Mucosa of descending colon (tissue), 3 donors: ENCODE measurements at regions not wholly inside any gene's neighbourhood (a gene's known extent, or its start where the extent isn't known, plus 50 kb on each side); places are given as distances from the start of the nearest gene placed in this dataset.

ENCODE experiments used
- ATAC-seq: fragments of 200-7000 bp; cut with Tn5 transposase; one replicate; pipeline ENCODE4 v1.9.1; 2020; ENCODE audit warnings: mild to moderate bottlenecking, moderate library complexity
- DNase-seq, 3 donors: peaks; one replicate each; pipeline ENCODE4 v3.0.0-alpha.2; 2020
- H3K36me3 ChIP-seq: fragments of 200-600 bp; one replicate; pipeline ENCODE4 v1.8.0; 2021; ENCODE audit warnings: low read depth, mild to moderate bottlenecking
- H3K4me1 ChIP-seq: fragments of 200-600 bp; one replicate; pipeline ENCODE4 v1.8.0; 2021; ENCODE audit warnings: low read depth, mild to moderate bottlenecking
- H3K4me3 ChIP-seq: fragments of 200-600 bp; one replicate; pipeline ENCODE4 v1.8.0; 2021; ENCODE audit warnings: mild to moderate bottlenecking
- H3K9me3 ChIP-seq: fragments of 200-600 bp; one replicate; pipeline ENCODE4 v1.8.0; 2021; ENCODE audit warnings: mild to moderate bottlenecking
- intact Hi-C, 2 donors: fragments of 100-400 bp; cut with DNase I in 1 of 2; cut with micrococcal nuclease in 1 of 2; formaldehyde crosslinking; loops; one replicate each; pipeline versions ENCODE4 v1.11.0 to v1.11.1; 2022; cut with DNase I, micrococcal nuclease
- TF ChIP-seq, protein P1 (sequence below): fragments of 200-600 bp; IDR thresholded peaks from one replicate; pipeline ENCODE4 v1.8.0; 2022; ENCODE audit warnings: antibody characterized with exemption, mild to moderate bottlenecking
- donor health status: DM: no; HTN: no; CAD: no; lungs with moderate emphysema.
- donor health status: DM: no; HTN: no; CAD: no.
- donor health status: DM: no; HTN: yes; CAD: no.

DNA sequence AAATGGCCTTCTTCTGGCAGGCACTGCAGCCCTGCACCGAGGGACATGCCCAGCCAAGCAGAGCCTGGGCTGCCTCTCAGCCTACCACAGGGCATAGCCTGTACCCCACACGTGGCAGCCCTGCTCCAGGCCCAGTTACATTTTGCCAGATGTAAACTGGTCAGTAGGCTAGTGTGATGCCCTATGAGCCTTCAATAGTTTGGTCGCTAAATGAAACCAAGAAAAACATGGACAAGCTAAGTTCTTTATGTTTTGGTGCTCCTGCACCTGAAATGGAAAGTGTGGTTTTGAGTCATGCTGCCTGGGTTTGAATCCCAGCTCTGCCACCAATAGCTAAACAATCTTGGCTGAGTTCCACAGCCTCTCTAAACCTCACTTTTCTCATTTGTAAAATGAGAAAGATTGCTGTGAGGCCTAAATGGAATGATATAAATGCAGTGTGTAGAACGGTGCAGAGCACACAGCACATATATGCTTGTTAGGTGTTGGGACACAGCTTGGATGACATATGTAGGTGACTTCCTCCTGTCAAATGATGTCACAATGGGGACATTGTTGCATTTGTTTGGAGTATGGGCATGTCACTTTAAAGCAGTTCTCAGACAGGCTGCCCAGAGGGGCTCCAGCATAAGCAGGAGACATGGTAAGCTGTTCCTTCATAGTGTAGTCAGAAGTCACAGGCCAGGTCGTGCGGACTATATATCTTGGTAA, 57.4 kb downstream of the ZBTB38 start:
- H3K4me1 ChIP-seq: peaks cover 21% of the 10 kb centered on the region
- TF ChIP-seq, protein P1, sequence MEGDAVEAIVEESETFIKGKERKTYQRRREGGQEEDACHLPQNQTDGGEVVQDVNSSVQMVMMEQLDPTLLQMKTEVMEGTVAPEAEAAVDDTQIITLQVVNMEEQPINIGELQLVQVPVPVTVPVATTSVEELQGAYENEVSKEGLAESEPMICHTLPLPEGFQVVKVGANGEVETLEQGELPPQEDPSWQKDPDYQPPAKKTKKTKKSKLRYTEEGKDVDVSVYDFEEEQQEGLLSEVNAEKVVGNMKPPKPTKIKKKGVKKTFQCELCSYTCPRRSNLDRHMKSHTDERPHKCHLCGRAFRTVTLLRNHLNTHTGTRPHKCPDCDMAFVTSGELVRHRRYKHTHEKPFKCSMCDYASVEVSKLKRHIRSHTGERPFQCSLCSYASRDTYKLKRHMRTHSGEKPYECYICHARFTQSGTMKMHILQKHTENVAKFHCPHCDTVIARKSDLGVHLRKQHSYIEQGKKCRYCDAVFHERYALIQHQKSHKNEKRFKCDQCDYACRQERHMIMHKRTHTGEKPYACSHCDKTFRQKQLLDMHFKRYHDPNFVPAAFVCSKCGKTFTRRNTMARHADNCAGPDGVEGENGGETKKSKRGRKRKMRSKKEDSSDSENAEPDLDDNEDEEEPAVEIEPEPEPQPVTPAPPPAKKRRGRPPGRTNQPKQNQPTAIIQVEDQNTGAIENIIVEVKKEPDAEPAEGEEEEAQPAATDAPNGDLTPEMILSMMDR: no peak
- no peaks in the 10 kb centered on the region for H3K9me3 ChIP-seq
- peak; percentile 62 for ATAC-seq
- DNase-seq: peak in 1 of 3 donors; percentile 4
- no peak overlapping the region for H3K4me3 ChIP-seq
- no peaks in the 10 kb centered on the region for H3K36me3 ChIP-seq
- intact Hi-C loops: no loop called here

DNA sequence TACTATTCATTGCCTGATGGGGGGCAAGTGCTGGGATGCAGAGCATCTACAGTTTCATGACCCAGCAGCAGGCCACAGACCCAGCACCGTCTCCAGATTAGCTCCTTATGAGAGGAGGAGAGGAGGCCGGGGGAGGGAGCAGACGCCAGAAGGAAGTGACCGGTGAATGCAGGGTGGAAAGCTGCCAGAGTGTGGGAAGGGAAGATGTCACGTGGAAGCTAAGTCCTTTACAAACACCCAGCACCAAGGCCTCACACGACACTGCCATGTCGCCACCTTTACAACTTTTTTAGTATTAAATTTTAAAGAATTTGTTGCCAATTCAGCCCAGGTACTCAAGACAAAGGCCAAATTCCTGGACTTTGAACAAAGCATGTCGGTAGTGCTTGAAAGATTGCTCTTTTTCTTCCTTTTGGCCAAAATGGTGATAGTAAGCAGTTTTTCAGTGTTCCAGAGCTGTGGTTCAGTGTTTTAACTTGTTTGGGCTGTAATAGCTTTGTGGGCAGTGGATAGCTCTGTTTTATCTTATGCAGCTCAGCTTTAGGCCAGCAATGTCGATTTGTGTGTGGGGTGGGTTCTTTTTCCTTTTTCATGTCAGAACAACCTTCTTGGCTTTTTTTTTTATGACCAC, 58.2 kb downstream of the ZBTB38 start:
- Histone ChIP-seq H3K4me3 (no peak overlapping the region), H3K9me3 (no peaks in the 10 kb centered on the region), H3K36me3 (no peaks in the 10 kb centered on the region), H3K4me1 (peaks cover 21% of the 10 kb centered on the region)
- DNase-seq (peak; percentile 78 to 90 (median 81)), ATAC-seq (peak; percentile 94)
- intact Hi-C loops: no loop called here
- TF ChIP-seq, protein P1: no peak

DNA sequence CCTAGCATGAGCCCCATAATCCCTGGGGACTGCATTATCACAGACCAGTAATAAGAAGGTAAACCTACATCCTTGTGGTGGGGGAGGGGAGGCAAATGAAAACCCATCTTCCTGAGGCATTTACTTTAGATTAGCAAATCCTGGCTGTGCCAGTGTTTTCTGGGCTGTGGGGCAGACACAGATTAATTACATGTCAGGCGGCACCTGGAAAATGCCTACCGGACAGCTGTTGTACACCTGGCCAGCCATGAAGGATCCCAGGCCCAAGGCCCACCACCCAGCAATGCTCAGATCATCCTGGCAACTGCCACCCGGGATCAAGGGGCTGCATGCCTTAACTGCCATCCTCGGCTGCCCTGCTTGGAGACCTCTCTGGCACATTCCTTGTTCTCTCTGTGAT, 59.1 kb upstream of the RASA2 start:
- ATAC-seq (no peak), DNase-seq (peak in 1 of 3 donors; percentile 11)
- Histone ChIP-seq H3K9me3 (no peaks in the 10 kb centered on the region), H3K36me3 (no peaks in the 10 kb centered on the region), H3K4me1 (peaks cover 21% of the 10 kb centered on the region), H3K4me3 (no peak overlapping the region)
- intact Hi-C loops: no loop called here
- TF ChIP-seq, protein P1: no peak

DNA sequence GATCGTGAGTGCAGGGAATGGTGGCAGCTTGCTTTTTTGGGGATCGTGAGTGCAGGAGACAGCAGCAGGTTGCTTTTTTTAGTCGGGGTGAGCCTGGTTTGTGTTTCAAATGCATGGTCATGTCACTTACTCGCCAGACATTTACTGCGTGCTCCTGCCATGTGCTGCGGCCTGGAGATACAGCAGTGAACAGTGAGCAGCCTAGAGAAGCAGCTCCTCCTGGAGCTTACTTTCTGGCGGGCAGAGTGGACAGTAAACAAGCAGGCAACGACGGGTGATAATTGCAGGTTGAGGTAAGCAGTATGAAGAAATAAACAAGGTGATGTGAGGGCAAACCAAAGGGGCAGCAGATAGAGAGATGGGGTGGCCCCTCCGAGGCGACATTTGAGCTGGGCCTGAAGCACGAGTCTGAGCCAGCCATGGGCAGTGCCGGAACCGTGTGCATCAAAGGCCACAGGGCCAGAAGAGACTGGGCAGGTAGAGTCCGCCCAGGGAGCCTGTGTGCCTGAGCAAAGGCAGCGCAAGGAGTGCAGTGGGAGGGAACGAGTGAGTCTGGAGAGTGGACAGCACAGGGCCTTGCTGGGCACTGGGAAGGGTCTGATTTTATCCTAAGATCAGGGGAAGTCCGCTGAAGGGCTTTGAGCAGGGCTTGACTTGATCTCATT, 57.3 kb upstream of the RASA2 start:
- ATAC-seq: no peak
- TF ChIP-seq, protein P1: no peak
- DNase-seq: no peak
- Histone ChIP-seq H3K36me3 (no peaks in the 10 kb centered on the region), H3K9me3 (no peaks in the 10 kb centered on the region), H3K4me3 (no peak overlapping the region), H3K4me1 (peaks cover 21% of the 10 kb centered on the region)
- intact Hi-C loops: no loop called here

DNA sequence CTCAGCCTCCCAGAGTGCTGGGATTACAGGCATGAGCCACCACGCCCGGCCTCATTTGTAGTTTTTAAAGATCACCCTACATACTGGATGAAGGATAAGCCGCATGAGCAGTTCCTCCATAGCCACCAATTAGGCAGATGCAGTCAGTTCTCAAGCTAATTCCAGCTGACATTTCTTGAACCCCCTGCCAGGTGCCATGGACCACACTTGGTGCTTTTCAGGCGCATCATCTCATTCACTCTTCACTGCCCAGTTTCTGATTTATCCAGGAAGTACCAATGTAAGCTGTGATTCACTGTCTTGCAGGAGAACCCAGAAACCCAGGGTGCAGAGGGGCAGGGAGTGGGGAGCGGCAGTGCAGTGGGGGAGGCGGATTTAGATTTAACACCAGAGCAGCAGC, 56.5 kb upstream of the RASA2 start:
- TF ChIP-seq, protein P1: no peak
- DNase-seq (no peak), ATAC-seq (no peak)
- H3K4me3 ChIP-seq: no peak overlapping the region
- peaks cover 20% of the 10 kb centered on the region for H3K4me1 ChIP-seq
- no peaks in the 10 kb centered on the region for H3K9me3 ChIP-seq
- H3K36me3 ChIP-seq: no peaks in the 10 kb centered on the region
- intact Hi-C loops: no loop called here
